ENCODE measurements at regions not wholly inside any gene's neighbourhood (a gene's known extent, or its start where the extent isn't known, plus 50 kb on each side); places are given as distances from the start of the nearest gene placed in this dataset.

GRCh38 chr2:38438883-38439612, 62.0 kb upstream of the ATL2 start:
- no peak for TF ChIP-seq CTCF (IDR thresholded peaks at IDR 0.05)
- TF ChIP-seq POLR2A (IDR thresholded peaks at IDR 0.05) = no peak

All from right lobe of liver (tissue), 4 donors.